ENCODE measurements at regions not wholly inside any gene's neighbourhood (a gene's known extent, or its start where the extent isn't known, plus 50 kb on each side); places are given as distances from the start of the nearest gene placed in this dataset.
"Not testable (repeated sequence)": the region's sequence is repeated elsewhere in the genome, so short reads cannot be mapped to it uniquely, and the experiment has no call there.

DNA sequence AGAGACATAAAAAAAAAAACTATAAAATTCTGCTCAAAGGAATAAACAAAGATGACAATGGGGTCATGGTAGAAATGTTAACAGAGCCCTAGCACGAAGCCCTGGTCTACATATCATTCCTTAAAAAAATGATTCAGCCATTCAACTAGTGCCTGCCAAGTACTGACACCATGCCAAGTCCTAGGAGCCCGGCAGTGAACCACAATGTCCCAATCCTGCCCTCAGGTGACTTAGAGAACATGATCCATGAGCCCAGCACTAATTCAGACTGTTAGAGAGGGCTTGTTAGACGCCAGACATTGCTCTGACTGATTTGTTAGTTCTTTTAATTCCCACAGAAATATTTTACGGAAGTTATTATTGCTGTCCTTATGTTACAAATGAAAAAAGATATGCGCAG lies 67.3 kb upstream of the VWC2 start:
- H3K36me3 Mint-ChIP-seq (ENCODE audit: insufficient read depth, unreplicated experiment), result no peaks in the 10 kb centered on the region
- H3K4me3 Mint-ChIP-seq (ENCODE audit: unreplicated experiment), result no peak overlapping the region
- no peak overlapping the region for H3K27ac Mint-ChIP-seq (ENCODE audit: low read depth, unreplicated experiment)
- H3K27me3 Mint-ChIP-seq (ENCODE audit: insufficient read depth, unreplicated experiment), result no peaks in the 10 kb centered on the region
- ChIA-PET POLR2A (no interaction called here), CTCF (no interaction called here)
- peaks cover 4% of the 10 kb centered on the region for H3K9me3 Mint-ChIP-seq (ENCODE audit: unreplicated experiment)
- no peak for DNase-seq (ENCODE audit: unreplicated experiment)
- intact Hi-C loops (cut with micrococcal nuclease), result no loop called here
- TF ChIP-seq, protein P1, sequence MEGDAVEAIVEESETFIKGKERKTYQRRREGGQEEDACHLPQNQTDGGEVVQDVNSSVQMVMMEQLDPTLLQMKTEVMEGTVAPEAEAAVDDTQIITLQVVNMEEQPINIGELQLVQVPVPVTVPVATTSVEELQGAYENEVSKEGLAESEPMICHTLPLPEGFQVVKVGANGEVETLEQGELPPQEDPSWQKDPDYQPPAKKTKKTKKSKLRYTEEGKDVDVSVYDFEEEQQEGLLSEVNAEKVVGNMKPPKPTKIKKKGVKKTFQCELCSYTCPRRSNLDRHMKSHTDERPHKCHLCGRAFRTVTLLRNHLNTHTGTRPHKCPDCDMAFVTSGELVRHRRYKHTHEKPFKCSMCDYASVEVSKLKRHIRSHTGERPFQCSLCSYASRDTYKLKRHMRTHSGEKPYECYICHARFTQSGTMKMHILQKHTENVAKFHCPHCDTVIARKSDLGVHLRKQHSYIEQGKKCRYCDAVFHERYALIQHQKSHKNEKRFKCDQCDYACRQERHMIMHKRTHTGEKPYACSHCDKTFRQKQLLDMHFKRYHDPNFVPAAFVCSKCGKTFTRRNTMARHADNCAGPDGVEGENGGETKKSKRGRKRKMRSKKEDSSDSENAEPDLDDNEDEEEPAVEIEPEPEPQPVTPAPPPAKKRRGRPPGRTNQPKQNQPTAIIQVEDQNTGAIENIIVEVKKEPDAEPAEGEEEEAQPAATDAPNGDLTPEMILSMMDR (IDR thresholded peaks at IDR 0.05; ENCODE audit: unreplicated experiment), result no peak
- H3K4me1 Mint-ChIP-seq (ENCODE audit: insufficient read depth, unreplicated experiment), result no peaks in the 10 kb centered on the region
- no TSS peak for BruUV-seq (replicated peaks)

DNA sequence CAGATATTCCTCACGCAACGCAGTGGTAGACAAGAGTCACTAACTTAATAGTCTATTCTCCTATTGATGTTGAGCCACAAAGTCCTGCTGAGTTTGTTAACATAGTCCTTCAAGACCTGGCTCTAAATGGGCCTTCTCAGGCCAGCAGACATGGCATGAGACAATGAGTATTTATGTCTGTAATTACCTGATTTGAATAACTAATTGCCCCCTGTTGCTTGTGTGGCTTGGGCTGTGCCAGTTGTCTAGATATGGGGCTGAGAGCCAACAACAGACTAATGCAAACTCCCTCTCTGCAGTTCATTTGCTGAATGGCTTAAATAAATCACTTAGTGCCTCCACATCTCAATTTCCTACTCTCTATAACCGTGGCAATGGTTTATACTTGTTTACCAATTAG lies 65.5 kb upstream of the VWC2 start:
- DNase-seq (ENCODE audit: unreplicated experiment), result no peak
- no peak overlapping the region for H3K27ac Mint-ChIP-seq (ENCODE audit: low read depth, unreplicated experiment)
- CTCF ChIA-PET, result no interaction called here
- no peaks in the 10 kb centered on the region for H3K9me3 Mint-ChIP-seq (ENCODE audit: unreplicated experiment)
- no peaks in the 10 kb centered on the region for H3K4me1 Mint-ChIP-seq (ENCODE audit: insufficient read depth, unreplicated experiment)
- H3K27me3 Mint-ChIP-seq (ENCODE audit: insufficient read depth, unreplicated experiment), result no peaks in the 10 kb centered on the region
- TF ChIP-seq, protein P1 (IDR thresholded peaks at IDR 0.05; ENCODE audit: unreplicated experiment), result no peak
- BruUV-seq (replicated peaks), result no TSS peak
- H3K36me3 Mint-ChIP-seq (ENCODE audit: insufficient read depth, unreplicated experiment), result no peaks in the 10 kb centered on the region
- intact Hi-C loops (cut with micrococcal nuclease), result no loop called here
- H3K4me3 Mint-ChIP-seq (ENCODE audit: unreplicated experiment), result no peak overlapping the region
- POLR2A ChIA-PET, result no interaction called here

DNA sequence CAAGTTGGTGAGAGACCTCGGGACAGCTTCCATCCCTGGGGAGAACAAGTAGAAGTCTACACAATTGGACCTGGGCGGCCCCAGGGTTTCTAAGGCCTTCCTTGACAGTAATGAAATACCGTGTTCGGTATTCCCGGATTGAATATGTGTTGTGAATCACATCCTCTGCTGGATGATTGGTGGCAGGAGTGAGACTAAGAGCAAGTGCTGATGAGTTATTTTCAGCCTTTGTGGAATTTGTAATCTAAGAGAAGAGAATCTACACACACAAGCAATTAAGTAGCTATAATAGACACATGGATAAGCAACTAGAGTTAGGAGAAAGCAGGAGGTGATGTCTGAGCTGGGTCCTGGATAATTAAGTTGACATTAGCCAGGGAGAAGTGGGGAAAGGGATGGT lies 64.8 kb upstream of the VWC2 start:
- Mint-ChIP-seq H3K4me1 (ENCODE audit: insufficient read depth, unreplicated experiment) (no peaks in the 10 kb centered on the region), H3K36me3 (ENCODE audit: insufficient read depth, unreplicated experiment) (no peaks in the 10 kb centered on the region), H3K9me3 (ENCODE audit: unreplicated experiment) (no peaks in the 10 kb centered on the region), H3K27me3 (ENCODE audit: insufficient read depth, unreplicated experiment) (no peaks in the 10 kb centered on the region), H3K4me3 (ENCODE audit: unreplicated experiment) (no peak overlapping the region), H3K27ac (ENCODE audit: low read depth, unreplicated experiment) (no peak overlapping the region)
- DNase-seq (ENCODE audit: unreplicated experiment), result no peak
- TF ChIP-seq, protein P1 (IDR thresholded peaks at IDR 0.05; ENCODE audit: unreplicated experiment), result no peak
- intact Hi-C loops (cut with micrococcal nuclease), result no loop called here
- BruUV-seq (replicated peaks), result no TSS peak
- ChIA-PET CTCF (no interaction called here), POLR2A (no interaction called here)

DNA sequence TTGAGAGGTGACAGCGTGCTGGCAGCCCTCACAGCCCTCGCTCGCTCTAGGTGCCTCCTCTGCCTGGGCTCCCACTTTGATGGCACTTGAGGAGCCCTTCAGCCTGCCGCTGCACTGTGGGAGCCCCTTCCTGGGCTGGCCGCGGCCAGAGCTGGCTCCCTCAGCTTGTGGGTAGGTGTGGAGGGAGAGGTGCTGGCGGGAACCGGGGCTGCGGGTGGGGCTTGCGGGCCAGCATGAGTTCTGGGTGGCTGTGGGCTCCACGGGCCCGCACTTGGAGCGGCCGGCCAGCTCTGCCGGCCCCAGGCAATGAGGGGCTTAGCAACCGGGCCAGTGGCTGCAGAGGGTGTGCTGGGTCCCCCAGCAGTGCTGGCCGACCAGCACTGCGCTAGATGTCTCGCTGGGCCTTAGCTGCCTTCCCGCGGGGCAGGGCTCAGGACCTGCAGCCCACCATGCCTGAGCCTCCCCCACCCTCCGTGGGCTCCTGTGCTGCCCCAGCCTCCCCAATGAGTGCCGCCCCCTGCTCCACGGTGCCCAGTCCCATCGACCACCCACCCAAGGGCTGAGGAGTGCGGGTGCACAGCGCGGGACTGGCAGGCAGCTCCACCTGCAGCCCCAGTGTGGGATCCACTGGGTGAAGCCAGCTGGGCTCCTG lies 62.2 kb upstream of the VWC2 start:
- H3K27ac Mint-ChIP-seq (ENCODE audit: low read depth, unreplicated experiment); H3K9me3 Mint-ChIP-seq (ENCODE audit: unreplicated experiment); DNase-seq (ENCODE audit: unreplicated experiment); H3K36me3 Mint-ChIP-seq (ENCODE audit: insufficient read depth, unreplicated experiment); CTCF ChIA-PET; H3K27me3 Mint-ChIP-seq (ENCODE audit: insufficient read depth, unreplicated experiment); H3K4me1 Mint-ChIP-seq (ENCODE audit: insufficient read depth, unreplicated experiment); H3K4me3 Mint-ChIP-seq (ENCODE audit: unreplicated experiment); POLR2A ChIA-PET; BruUV-seq (replicated peaks); intact Hi-C loops (cut with micrococcal nuclease): not testable (repeated sequence)

DNA sequence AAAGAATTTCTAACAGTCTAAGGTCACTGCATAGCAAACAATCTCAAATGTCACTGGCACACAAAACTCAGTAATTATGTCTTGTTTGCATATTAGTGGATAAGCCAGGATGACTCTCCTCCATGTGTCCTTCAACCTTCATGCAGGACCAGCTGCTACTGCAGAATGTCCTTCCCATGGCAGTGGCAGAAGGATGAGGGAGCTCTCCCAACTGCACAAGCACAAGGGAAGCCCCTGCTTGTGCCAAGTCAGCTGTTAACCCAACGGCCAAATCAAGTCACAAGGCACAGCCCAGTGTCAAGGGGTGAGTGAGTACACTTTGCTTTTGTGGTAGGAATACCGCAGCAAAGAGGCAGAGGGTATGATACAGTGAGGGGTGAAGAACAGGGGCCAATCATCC lies 59.3 kb upstream of the VWC2 start:
- intact Hi-C loops (cut with micrococcal nuclease), result no loop called here
- no peaks in the 10 kb centered on the region for H3K4me1 Mint-ChIP-seq (ENCODE audit: insufficient read depth, unreplicated experiment)
- H3K27me3 Mint-ChIP-seq (ENCODE audit: insufficient read depth, unreplicated experiment), result no peaks in the 10 kb centered on the region
- DNase-seq (ENCODE audit: unreplicated experiment), result no peak
- no peak overlapping the region for H3K27ac Mint-ChIP-seq (ENCODE audit: low read depth, unreplicated experiment)
- TF ChIP-seq, protein P1 (IDR thresholded peaks at IDR 0.05; ENCODE audit: unreplicated experiment), result no peak
- BruUV-seq (replicated peaks), result no TSS peak
- H3K36me3 Mint-ChIP-seq (ENCODE audit: insufficient read depth, unreplicated experiment), result no peaks in the 10 kb centered on the region
- no peaks in the 10 kb centered on the region for H3K9me3 Mint-ChIP-seq (ENCODE audit: unreplicated experiment)
- ChIA-PET POLR2A (no interaction called here), CTCF (no interaction called here)
- H3K4me3 Mint-ChIP-seq (ENCODE audit: unreplicated experiment), result no peak overlapping the region

Measured in MCF 10A (cell line).